Colonic mucosa (tissue), 4 donors: ENCODE measurements at regions not wholly inside any gene's neighbourhood (a gene's known extent, or its start where the extent isn't known, plus 50 kb on each side); places are given as distances from the start of the nearest gene placed in this dataset.

Experiments used
- DNase-seq: peaks from one replicate; pipeline ENCODE4 v3.0.0-alpha.2; 2020
- H3K27ac ChIP-seq: fragments of 200-600 bp; one replicate; pipeline ENCODE4 v1.8.0; 2021
- H3K27me3 ChIP-seq: fragments of 200-600 bp; one replicate; pipeline ENCODE4 v1.8.0; 2021
- H3K36me3 ChIP-seq: fragments of 200-600 bp; one replicate; pipeline ENCODE4 v1.8.0; 2021
- H3K4me1 ChIP-seq: fragments of 200-600 bp; one replicate; pipeline ENCODE4 v1.8.0; 2021; ENCODE audit warnings: mild to moderate bottlenecking
- H3K4me3 ChIP-seq: fragments of 200-600 bp; one replicate; pipeline ENCODE4 v1.8.0; 2021
- H3K9ac ChIP-seq, 2 donors: one replicate each; pipeline ENCODE4 v1.7.0; 2013; ENCODE audit warnings: control low read depth in 2 of 2, low read depth in 2 of 2, low read length in 2 of 2
- H3K9me3 ChIP-seq: fragments of 200-600 bp; one replicate; pipeline ENCODE4 v1.8.0; 2021
- CTCF ChIP-seq: fragments of 200-600 bp; IDR thresholded peaks from one replicate; pipeline ENCODE4 v1.8.0; 2022; ENCODE audit warnings: antibody characterized with exemption, mild to moderate bottlenecking
- intact Hi-C: fragments of 100-400 bp; cut with DNase I; formaldehyde crosslinking; loops from one replicate; pipeline ENCODE4 v1.14.1; 2022
- donor health status: healthy.
- donor health status: DM: no; HTN: no; CAD: no.
- donor health status: DM: no; HTN: no; CAD: no.

DNA sequence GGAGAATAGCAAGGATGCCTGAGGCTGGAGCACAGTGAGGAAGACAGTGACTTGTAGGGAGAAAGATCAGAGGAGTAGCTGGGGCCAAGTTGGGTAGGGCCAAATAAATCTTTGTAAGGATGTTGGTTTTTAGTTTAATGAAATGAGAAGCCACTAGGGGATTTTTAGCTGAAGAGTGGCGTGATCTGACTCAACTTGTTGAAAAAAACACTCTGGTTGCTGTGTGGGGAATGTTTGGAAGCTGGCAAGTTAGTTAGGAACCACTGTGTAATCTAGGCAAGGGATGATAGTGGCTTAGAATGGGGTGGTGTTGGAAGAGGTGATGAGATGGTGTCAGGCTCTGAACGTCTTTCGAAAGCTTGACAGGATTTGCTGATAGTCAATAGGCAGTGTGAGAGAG is 176.1 kb upstream of the HDDC2 start:
- Histone ChIP-seq H3K27me3 (no peaks in the 10 kb centered on the region), H3K4me1 (no peaks in the 10 kb centered on the region), H3K9ac (no peak overlapping the region), H3K9me3 (no peaks in the 10 kb centered on the region), H3K36me3 (no peaks in the 10 kb centered on the region), H3K4me3 (no peak overlapping the region), H3K27ac (no peak overlapping the region)
- DNase-seq: no peak
- intact Hi-C loops: no loop called here
- no peak for TF ChIP-seq CTCF

DNA sequence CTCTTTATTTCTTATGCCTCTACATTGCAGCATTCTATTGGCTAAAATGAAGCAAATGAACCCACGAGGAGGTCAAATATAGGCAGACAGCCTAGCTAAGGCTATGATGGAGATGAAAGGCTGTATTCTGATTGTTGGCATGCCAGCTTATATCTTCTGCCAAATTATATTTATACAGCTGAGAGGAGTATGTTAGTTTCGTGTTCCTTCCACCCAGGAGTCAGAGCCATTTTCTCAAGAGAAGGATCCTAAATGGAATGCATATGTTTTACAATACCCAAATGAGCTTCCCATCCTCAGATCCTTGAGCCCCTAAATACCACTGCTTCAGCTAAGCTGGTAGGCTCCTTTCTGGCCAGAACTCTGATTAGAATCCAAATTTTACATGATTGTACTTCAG is 178.4 kb upstream of the HDDC2 start:
- no peak for TF ChIP-seq CTCF
- H3K27ac ChIP-seq: no peak overlapping the region
- H3K4me1 ChIP-seq: no peaks in the 10 kb centered on the region
- no peak overlapping the region for H3K4me3 ChIP-seq
- no peaks in the 10 kb centered on the region for H3K27me3 ChIP-seq
- H3K36me3 ChIP-seq: no peaks in the 10 kb centered on the region
- no peaks in the 10 kb centered on the region for H3K9me3 ChIP-seq
- no peak overlapping the region for H3K9ac ChIP-seq
- intact Hi-C loops: no loop called here
- no peak for DNase-seq

DNA sequence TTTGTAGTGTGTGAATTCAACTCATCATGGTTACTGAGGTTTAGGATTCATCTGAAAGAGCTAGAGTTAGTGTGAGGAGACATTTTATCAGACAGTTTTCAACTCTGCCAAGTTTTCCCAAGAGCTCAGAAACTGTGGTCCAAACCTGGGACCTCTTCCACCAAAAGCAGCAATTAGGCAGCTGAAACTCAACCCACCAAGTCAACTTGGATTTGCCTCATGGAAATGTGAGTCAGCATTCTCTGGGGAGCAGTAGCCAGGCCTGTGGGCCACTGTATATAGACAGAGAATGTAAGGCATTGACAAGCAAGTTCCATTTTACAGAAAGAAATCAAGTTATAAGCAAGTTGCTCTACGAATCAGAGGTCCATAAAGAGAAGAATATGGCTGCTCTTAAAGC is 178.8 kb upstream of the HDDC2 start:
- intact Hi-C loops: no loop called here
- Histone ChIP-seq H3K36me3 (no peaks in the 10 kb centered on the region), H3K9ac (no peak overlapping the region), H3K9me3 (no peaks in the 10 kb centered on the region), H3K27ac (no peak overlapping the region), H3K4me1 (no peaks in the 10 kb centered on the region), H3K4me3 (no peak overlapping the region), H3K27me3 (no peaks in the 10 kb centered on the region)
- TF ChIP-seq CTCF: no peak
- no peak for DNase-seq

DNA sequence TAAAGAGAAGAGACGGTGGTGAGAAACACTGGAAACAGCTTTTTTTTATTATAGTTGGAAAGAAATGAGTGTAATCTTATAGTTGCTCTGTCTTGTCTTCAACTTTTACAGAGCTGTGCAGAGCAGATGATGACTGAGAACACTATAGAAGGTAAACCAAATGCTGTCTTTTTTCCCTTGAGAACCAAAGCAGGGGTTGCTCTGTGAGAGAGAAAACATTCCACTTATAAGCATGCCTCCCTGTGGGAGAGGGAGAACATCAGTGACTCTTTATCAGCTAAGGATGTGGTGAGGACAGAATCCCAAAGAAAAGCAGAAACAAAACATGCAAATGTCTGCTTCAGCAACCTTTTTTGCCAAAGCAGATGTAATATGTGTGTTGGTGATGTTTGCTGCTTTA is 179.3 kb upstream of the HDDC2 start:
- H3K4me3 ChIP-seq: no peak overlapping the region
- no peak overlapping the region for H3K9ac ChIP-seq
- no peak overlapping the region for H3K27ac ChIP-seq
- no peak for DNase-seq
- no peaks in the 10 kb centered on the region for H3K9me3 ChIP-seq
- no peak for TF ChIP-seq CTCF
- H3K27me3 ChIP-seq: no peaks in the 10 kb centered on the region
- no peaks in the 10 kb centered on the region for H3K4me1 ChIP-seq
- no peaks in the 10 kb centered on the region for H3K36me3 ChIP-seq
- intact Hi-C loops: no loop called here

DNA sequence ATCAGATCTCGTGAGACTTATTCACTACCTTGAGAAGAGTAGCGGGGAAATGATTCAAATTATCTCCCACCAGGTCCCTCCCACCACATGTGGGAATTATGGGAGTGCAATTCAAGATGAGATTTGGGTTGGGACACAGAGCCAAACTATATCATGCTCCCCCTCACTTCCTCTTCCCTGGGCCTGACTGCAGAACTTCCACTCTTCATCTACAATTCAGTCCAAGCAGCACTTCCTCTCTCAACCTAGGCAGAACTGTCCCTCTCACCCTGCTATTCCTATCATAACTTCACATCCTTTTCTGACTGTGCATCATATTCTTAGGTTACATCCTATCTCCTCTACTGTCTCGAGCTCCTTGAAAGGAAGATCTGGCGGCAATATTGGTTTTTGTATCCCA is 184.0 kb upstream of the HDDC2 start:
- H3K4me3 ChIP-seq: no peak overlapping the region
- no peak overlapping the region for H3K9ac ChIP-seq
- H3K36me3 ChIP-seq: no peaks in the 10 kb centered on the region
- H3K4me1 ChIP-seq: no peaks in the 10 kb centered on the region
- DNase-seq: no peak
- H3K27ac ChIP-seq: no peak overlapping the region
- no peaks in the 10 kb centered on the region for H3K9me3 ChIP-seq
- intact Hi-C loops: no loop called here
- H3K27me3 ChIP-seq: no peaks in the 10 kb centered on the region
- no peak for TF ChIP-seq CTCF

DNA sequence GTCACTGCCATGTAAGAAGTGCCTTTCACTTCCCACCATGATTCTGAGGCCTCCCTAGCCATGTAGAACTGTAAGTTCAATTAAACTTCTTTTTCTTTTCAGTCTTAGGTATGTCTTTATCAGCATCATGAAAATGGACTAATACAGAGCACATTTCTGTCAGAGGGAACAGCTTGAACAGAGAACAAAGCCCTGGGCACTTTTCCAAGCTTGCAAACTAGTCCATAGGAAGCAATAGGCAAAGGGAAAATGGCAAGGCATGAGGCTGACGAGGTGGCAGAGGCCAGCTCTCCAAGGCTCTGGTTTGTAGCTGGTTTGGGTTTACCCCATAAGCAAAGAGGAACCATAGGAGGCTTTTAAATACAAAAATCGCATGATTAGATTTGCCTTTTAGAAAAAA is 185.1 kb upstream of the HDDC2 start:
- Histone ChIP-seq H3K36me3 (no peaks in the 10 kb centered on the region), H3K9ac (no peak overlapping the region), H3K9me3 (no peaks in the 10 kb centered on the region), H3K27ac (no peak overlapping the region), H3K4me3 (no peak overlapping the region), H3K4me1 (no peaks in the 10 kb centered on the region), H3K27me3 (no peaks in the 10 kb centered on the region)
- no peak for TF ChIP-seq CTCF
- intact Hi-C loops: no loop called here
- DNase-seq: no peak
